ENCODE measurements at regions not wholly inside any gene's neighbourhood (a gene's known extent, or its start where the extent isn't known, plus 50 kb on each side); places are given as distances from the start of the nearest gene placed in this dataset.
A peak's percentile ranks its signal among the peaks of the same experiment; 100 is the strongest.

GRCh38 chr9:113653746-113654604, 190.4 kb downstream of the RGS3 start:
- in situ Hi-C loops (cut with MboI; ENCODE audit: low sequenced_read_pairs), result loop anchor here (10.0 kb wide), 1 partner anchor 349 kb away; the partner anchor contains the start of gene RNF183
- POLR2A ChIA-PET (ENCODE audit: unreplicated experiment), result interaction anchor here (0.7 to 1.0 kb wide), 2 partner anchors 59 to 95 kb away, joined by 3 to 4 read pairs; no protein-coding TSS in a partner anchor
- no peak for TF ChIP-seq NFE2L2 (IDR thresholded peaks at IDR 0.05; ENCODE audit: low read depth, low read length)
- TF ChIP-seq CHD1 (IDR thresholded peaks at IDR 0.05; ENCODE audit: low read depth, low read length), result no peak
- no peak for TF ChIP-seq MAFK (IDR thresholded peaks at IDR 0.05; ENCODE audit: low read depth, low read length)
- TF ChIP-seq BHLHE40 (IDR thresholded peaks at IDR 0.05; ENCODE audit: low read depth, low read length), result no peak
- no peak for TF ChIP-seq MXI1 (IDR thresholded peaks at IDR 0.05; ENCODE audit: borderline replicate concordance, low read depth, low read length)
- no peak for TF ChIP-seq SMC3 (IDR thresholded peaks at IDR 0.05; ENCODE audit: low read depth, low read length)
- no peak for TF ChIP-seq POLR2A (IDR thresholded peaks at IDR 0.05; ENCODE audit: low read depth, low read length)
- TF ChIP-seq CEBPB (IDR thresholded peaks at IDR 0.05; ENCODE audit: low read depth, low read length), result no peak
- no peak for TF ChIP-seq RCOR1 (IDR thresholded peaks at IDR 0.05; ENCODE audit: insufficient replicate concordance, low read length)
- no peak for TF ChIP-seq RAD21 (IDR thresholded peaks at IDR 0.05; ENCODE audit: low read length)
- no peak for TF ChIP-seq USF2 (IDR thresholded peaks at IDR 0.05; ENCODE audit: low read depth, low read length)
- no peak for TF ChIP-seq ELK1 (IDR thresholded peaks at IDR 0.05; ENCODE audit: borderline replicate concordance, low read depth, low read length)
- TF ChIP-seq FOS (IDR thresholded peaks at IDR 0.05; ENCODE audit: low read depth, low read length), result no peak
- no peak for TF ChIP-seq MAZ (IDR thresholded peaks at IDR 0.05; ENCODE audit: borderline replicate concordance, low read depth, low read length)

More at GRCh38 chr9:113653746-113654604, 190.4 kb downstream of the RGS3 start:
- ATAC-seq (ENCODE audit: low read depth) (no peak), DNase-seq (no peak)
- H3K9me3 ChIP-seq (ENCODE audit: control insufficient read depth, insufficient read depth, low read length), result no peaks in the 10 kb centered on the region
- no peak overlapping the region for H4K5ac ChIP-seq (ENCODE audit: low read depth, low read length)
- CTCF ChIA-PET, result interaction anchor here (0.6 to 6.0 kb wide), 6 partner anchors 33 to 278 kb away, joined by 3 to 132 read pairs (median 10); no protein-coding TSS in a partner anchor
- no peaks in the 10 kb centered on the region for H4K20me1 ChIP-seq (ENCODE audit: insufficient read depth, low read length)
- no peak overlapping the region for H2AK9ac ChIP-seq (replicated peaks; ENCODE audit: low read depth, low read length, poor library complexity)
- no peaks in the 10 kb centered on the region for H3K27me3 ChIP-seq (ENCODE audit: control insufficient read depth, insufficient read depth, low read length)
- no TSS peak for BruUV-seq (replicated peaks)
- peaks cover 15% of the 10 kb centered on the region for H3K4me1 ChIP-seq (ENCODE audit: control insufficient read depth, insufficient read depth, low read length)
- H3K9ac ChIP-seq (ENCODE audit: low read depth, low read length), result no peak overlapping the region
- H3K14ac ChIP-seq (replicated peaks; ENCODE audit: low read depth, low read length), result no peak overlapping the region
- no peak overlapping the region for H2BK5ac ChIP-seq (ENCODE audit: low read depth, low read length, poor library complexity, severe bottlenecking)
- H3K4me3 ChIP-seq (ENCODE audit: insufficient read depth, low read depth, low read length), result no peak overlapping the region
- intact Hi-C loops (cut with micrococcal nuclease), result loop anchor here (2.0 to 10.0 kb wide), 2 partner anchors 33 to 379 kb away; partner anchors contain the start of genes CDC26 and PRPF4
- no peak overlapping the region for H3K27ac ChIP-seq (ENCODE audit: insufficient read depth, low read length)
- H3K36me3 ChIP-seq (ENCODE audit: control insufficient read depth, insufficient read depth, low read length), result no peaks in the 10 kb centered on the region
- no peak overlapping the region for H2AFZ ChIP-seq (replicated peaks; ENCODE audit: low read length, poor library complexity)
- H2AK5ac ChIP-seq (ENCODE audit: low read depth, low read length), result no peak overlapping the region
- H3K9me1 ChIP-seq (ENCODE audit: insufficient read depth, low read length), result peaks cover 30% of the 10 kb centered on the region
- dilution Hi-C loops (cut with HindIII; ENCODE audit: low sequenced_read_pairs, unreplicated experiment), result no loop called here
- no peak overlapping the region for H2BK120ac ChIP-seq (ENCODE audit: low read depth, low read length)
- no peak overlapping the region for H4K8ac ChIP-seq (ENCODE audit: low read depth in 2 of 2, low read length in 2 of 2)
- no peak overlapping the region for H2BK15ac ChIP-seq (ENCODE audit: low read depth, low read length)
- 0 out of 4 replicates have a peak, but pooled peaks cover 0 to 3% of the 10 kb centered on the region in 2 experiments for H3K79me1 ChIP-seq (ENCODE audit: low read depth in 1 of 2, low read length in 2 of 2)
- H2BK20ac ChIP-seq (ENCODE audit: low read depth, low read length), result peak overlapping the region; percentile 21; the same call in 1 of the 2 replicates
- H3K4me2 ChIP-seq (ENCODE audit: low read depth, low read length), result no peak overlapping the region
- peak overlapping the region; percentile 93; the same call in 1 of the 2 replicates for H3K4ac ChIP-seq (ENCODE audit: low read depth, low read length)
- no peak overlapping the region for H3K23ac ChIP-seq (ENCODE audit: low read depth, low read length)
- no peak overlapping the region for H3K56ac ChIP-seq (ENCODE audit: extremely low read depth, insufficient read depth, low read length)
- H3K18ac ChIP-seq (ENCODE audit: low read depth, low read length), result no peak overlapping the region
- 89% methylated on average over 5 of the region's 11 CpGs; no CpG with 5 or more reads in 1 of the 2 experiments for WGBS, 2 experiments (ENCODE audit: extremely low coverage in 2 of 2, insufficient read length in 1 of 2)
- H4K91ac ChIP-seq (ENCODE audit: insufficient read depth, low read depth, low read length), result no peak overlapping the region

Measured in IMR-90 (cell line).